OCI-LY7 (cell line): ENCODE measurements at regions not wholly inside any gene's neighbourhood (a gene's known extent, or its start where the extent isn't known, plus 50 kb on each side); places are given as distances from the start of the nearest gene placed in this dataset.

ENCODE experiments used
- BruUV-seq: library from RNA; stranded (reverse); fragments of 400-500 nt; replicated peaks from 2 replicates; lab custom pipeline; 2021; lab: Mats Ljungman, UMichigan
- CTCF ChIA-PET: fragments of 300-600 bp; sonication (Branson Sonifier 250); formaldehyde crosslinking; loops from one replicate; lab custom pipeline; 2022; ENCODE audit warnings: antibody characterized with exemption; ENCODE audit not compliant: unreplicated experiment; lab: Charles Lee
- POLR2A ChIA-PET: fragments of 300-600 bp; sonication (Branson Sonifier 250); formaldehyde crosslinking; loops from one replicate; lab custom pipeline; 2022; ENCODE audit warnings: antibody characterized with exemption; lab: Charles Lee
- DNase-seq: peaks from one replicate; pipeline ENCODE4 v3.0.0-alpha.2; 2015; ENCODE audit warnings: low spot score
- H2AFZ ChIP-seq: fragments of 200-600 bp; sonication (generic), shearing (Covaris generic); 2 replicates; pipeline ENCODE4 v1.6.1; 2014; ENCODE audit warnings: mild to moderate bottlenecking, antibody characterized with exemption, low read length, moderate library complexity
- H3K27ac ChIP-seq: fragments of 200-600 bp; sonication (generic); 2 replicates; pipeline ENCODE4 v1.5.1; 2014; ENCODE audit warnings: mixed run types, low read depth, mild to moderate bottlenecking, moderate library complexity, low read length, inconsistent platforms; ENCODE audit not compliant: poor library complexity, severe bottlenecking
- H3K36me3 ChIP-seq: fragments of 200-600 bp; sonication (generic); 2 replicates; pipeline ENCODE4 v1.6.1; 2014; ENCODE audit warnings: mild to moderate bottlenecking, antibody characterized with exemption, low read length, moderate library complexity, mixed read lengths; ENCODE audit not compliant: insufficient read depth
- H3K4me1 ChIP-seq: fragments of 200-600 bp; sonication (generic); 2 replicates; pipeline ENCODE4 v1.5.1; 2014; ENCODE audit warnings: mild to moderate bottlenecking, low read length; ENCODE audit not compliant: insufficient read depth, poor library complexity, severe bottlenecking
- H3K4me2 ChIP-seq: fragments of 200-600 bp; sonication (generic); 2 replicates; pipeline ENCODE4 v1.6.1; 2014; ENCODE audit warnings: mild to moderate bottlenecking, low read length
- H3K4me3 ChIP-seq: fragments of 200-600 bp; sonication (generic); 2 replicates; pipeline ENCODE4 v1.5.1; 2014; ENCODE audit warnings: mild to moderate bottlenecking, low read depth, low read length; ENCODE audit not compliant: poor library complexity, severe bottlenecking
- H3K79me2 ChIP-seq: fragments of 200-600 bp; sonication (generic); 2 replicates; pipeline ENCODE4 v1.6.1; 2016; ENCODE audit warnings: low read depth, mild to moderate bottlenecking, low read length, moderate library complexity, mixed read lengths; ENCODE audit not compliant: insufficient read depth
- H3K9me2 ChIP-seq: fragments of 200-600 bp; sonication (generic); 2 replicates; pipeline ENCODE4 v1.6.1; 2016; ENCODE audit warnings: mild to moderate bottlenecking, low read length, mixed read lengths; ENCODE audit not compliant: insufficient read depth
- H3K9me3 ChIP-seq: fragments of 200-600 bp; sonication (generic); 2 replicates; pipeline ENCODE4 v1.6.1; 2014; ENCODE audit warnings: mild to moderate bottlenecking, mixed run types, low read length, mixed read lengths
- H4K20me1 ChIP-seq: fragments of 200-600 bp; sonication (generic); 2 replicates; pipeline ENCODE4 v1.6.1; 2014; ENCODE audit warnings: mild to moderate bottlenecking, antibody characterized with exemption, low read length, moderate library complexity, mixed read lengths; ENCODE audit not compliant: insufficient read depth
- CTCF ChIP-seq: fragments of 200-600 bp; sonication (generic); conservative IDR thresholded peaks from 2 replicates; pipeline ENCODE4 v1.5.1; 2014; ENCODE audit warnings: mild to moderate bottlenecking, antibody characterized with exemption, low read length, moderate library complexity, mixed read lengths
- EZH2phosphoT487 ChIP-seq: fragments of 200-600 bp; sonication (generic); IDR thresholded peaks from 2 replicates; pipeline ENCODE4 v1.6.1; 2018; ENCODE audit warnings: low read depth, borderline replicate concordance, mild to moderate bottlenecking, mixed run types, antibody characterized with exemption, low read length, moderate library complexity, mixed read lengths
- intact Hi-C: fragments of 100-400 bp; cut with micrococcal nuclease; formaldehyde crosslinking; loops from one replicate; pipeline ENCODE4 v1.10.0; 2022; ENCODE audit not compliant: unreplicated experiment

- no peaks in the 10 kb centered on the region for H3K79me2 ChIP-seq
- H3K4me3 ChIP-seq: no peak overlapping the region
- H4K20me1 ChIP-seq: no peaks in the 10 kb centered on the region
- H3K9me3 ChIP-seq: no peaks in the 10 kb centered on the region
- H2AFZ ChIP-seq: no peak overlapping the region
- no peaks in the 10 kb centered on the region for H3K4me1 ChIP-seq
- TF ChIP-seq EZH2phosphoT487: no peak
- no peak for TF ChIP-seq CTCF
- POLR2A ChIA-PET: no interaction called here
- no peak overlapping the region for H3K27ac ChIP-seq
- H3K9me2 ChIP-seq: no peaks in the 10 kb centered on the region
- BruUV-seq: no TSS peak
- intact Hi-C loops: no loop called here
- DNase-seq: no peak
- no peaks in the 10 kb centered on the region for H3K36me3 ChIP-seq
- H3K4me2 ChIP-seq: no peak overlapping the region
- CTCF ChIA-PET: no interaction called here
Measured at GRCh38 chr10:52558090-52558489, 214.5 kb downstream of the MBL2 start.

GRCh38 chr10:52561322-52561721 lies 211.3 kb downstream of the MBL2 start:
- intact Hi-C loops: no loop called here
- no peak overlapping the region for H3K27ac ChIP-seq
- H3K4me2 ChIP-seq: no peak overlapping the region
- CTCF ChIA-PET: no interaction called here
- no peaks in the 10 kb centered on the region for H4K20me1 ChIP-seq
- BruUV-seq: no TSS peak
- no peak for DNase-seq
- no peak overlapping the region for H2AFZ ChIP-seq
- no peak for TF ChIP-seq CTCF
- no peak for TF ChIP-seq EZH2phosphoT487
- H3K9me2 ChIP-seq: no peaks in the 10 kb centered on the region
- no peaks in the 10 kb centered on the region for H3K4me1 ChIP-seq
- H3K9me3 ChIP-seq: no peaks in the 10 kb centered on the region
- no peaks in the 10 kb centered on the region for H3K79me2 ChIP-seq
- POLR2A ChIA-PET: no interaction called here
- no peak overlapping the region for H3K4me3 ChIP-seq
- H3K36me3 ChIP-seq: no peaks in the 10 kb centered on the region

- POLR2A ChIA-PET: no interaction called here
- CTCF ChIA-PET: no interaction called here
- Histone ChIP-seq H3K9me2 (no peaks in the 10 kb centered on the region), H4K20me1 (no peaks in the 10 kb centered on the region), H3K4me3 (no peak overlapping the region), H3K4me1 (no peaks in the 10 kb centered on the region), H3K4me2 (no peak overlapping the region), H3K79me2 (no peaks in the 10 kb centered on the region), H3K27ac (no peak overlapping the region), H3K9me3 (no peaks in the 10 kb centered on the region), H2AFZ (no peak overlapping the region), H3K36me3 (no peaks in the 10 kb centered on the region)
- intact Hi-C loops: no loop called here
- TF ChIP-seq CTCF: no peak
- TF ChIP-seq EZH2phosphoT487: no peak
- no TSS peak for BruUV-seq
- DNase-seq: no peak
Measured at GRCh38 chr10:52563360-52563759, 209.2 kb downstream of the MBL2 start.
